ENCODE measurements at regions not wholly inside any gene's neighbourhood (a gene's known extent, or its start where the extent isn't known, plus 50 kb on each side); places are given as distances from the start of the nearest gene placed in this dataset.

- TF ChIP-seq EZH2phosphoT487 (IDR thresholded peaks at IDR 0.05; ENCODE audit: low read length) = no peak
- no peak for TF ChIP-seq CTCF (IDR thresholded peaks at IDR 0.05; ENCODE audit: low read length)
- TF ChIP-seq EZH2 (optimal IDR thresholded peaks at IDR 0.05; ENCODE audit: low read depth, low read length) = no peak
Observed at GRCh38 chr6:150676344-150676743, 76.7 kb downstream of the PLEKHG1 start.

GRCh38 chr6:150676772-150677171 is 77.1 kb downstream of the PLEKHG1 start:
- Histone ChIP-seq H3K27ac (ENCODE audit: low read length) (no peak overlapping the region), H3K9me3 (replicated peaks; ENCODE audit: insufficient read depth, low read length) (no peaks in the 10 kb centered on the region), H3K36me3 (replicated peaks; ENCODE audit: insufficient read depth, low read length) (no peaks in the 10 kb centered on the region), H3F3A (ENCODE audit: insufficient read depth, low read length) (no peaks in the 10 kb centered on the region), H3K4me3 (ENCODE audit: low read length) (no peak overlapping the region), H3K4me2 (ENCODE audit: low read depth, low read length) (no peak overlapping the region), H3K9me2 (replicated peaks; ENCODE audit: insufficient read depth, low read length) (no peaks in the 10 kb centered on the region), H3K4me1 (ENCODE audit: low read length) (no peaks in the 10 kb centered on the region), H3K27me3 (replicated peaks; ENCODE audit: insufficient read depth, low read length) (no peaks in the 10 kb centered on the region), H4K20me1 (ENCODE audit: insufficient read depth, low read length) (no peaks in the 10 kb centered on the region), H3K79me2 (ENCODE audit: low read length) (no peaks in the 10 kb centered on the region), H2AFZ (ENCODE audit: low read length) (no peak overlapping the region), H3K9ac (ENCODE audit: low read length) (no peak overlapping the region)
- no peak for TF ChIP-seq EZH2phosphoT487 (IDR thresholded peaks at IDR 0.05; ENCODE audit: low read length)
- no peak for DNase-seq

More at GRCh38 chr6:150676344-150676743, 76.7 kb downstream of the PLEKHG1 start:
- Histone ChIP-seq H3K27ac (ENCODE audit: low read length) (no peak overlapping the region), H3K9me2 (replicated peaks; ENCODE audit: insufficient read depth, low read length) (no peaks in the 10 kb centered on the region), H3K4me2 (ENCODE audit: low read depth, low read length) (no peak overlapping the region), H2AFZ (ENCODE audit: low read length) (no peak overlapping the region), H4K20me1 (ENCODE audit: insufficient read depth, low read length) (no peaks in the 10 kb centered on the region), H3K36me3 (replicated peaks; ENCODE audit: insufficient read depth, low read length) (no peaks in the 10 kb centered on the region), H3K4me3 (ENCODE audit: low read length) (no peak overlapping the region), H3K27me3 (replicated peaks; ENCODE audit: insufficient read depth, low read length) (no peaks in the 10 kb centered on the region), H3K79me2 (ENCODE audit: low read length) (no peaks in the 10 kb centered on the region), H3K9ac (ENCODE audit: low read length) (no peak overlapping the region), H3K4me1 (ENCODE audit: low read length) (no peaks in the 10 kb centered on the region), H3F3A (ENCODE audit: insufficient read depth, low read length) (no peaks in the 10 kb centered on the region), H3K9me3 (replicated peaks; ENCODE audit: insufficient read depth, low read length) (no peaks in the 10 kb centered on the region)
- DNase-seq = no peak

- H3K27me3 ChIP-seq (replicated peaks; ENCODE audit: insufficient read depth, low read length) = no peaks in the 10 kb centered on the region
- no peak overlapping the region for H3K4me2 ChIP-seq (ENCODE audit: low read depth, low read length)
- TF ChIP-seq EZH2 (optimal IDR thresholded peaks at IDR 0.05; ENCODE audit: low read depth, low read length) = no peak
- no peaks in the 10 kb centered on the region for H3K9me3 ChIP-seq (replicated peaks; ENCODE audit: insufficient read depth, low read length)
- no peak for DNase-seq
- H3K4me1 ChIP-seq (ENCODE audit: low read length) = no peaks in the 10 kb centered on the region
- H3F3A ChIP-seq (ENCODE audit: insufficient read depth, low read length) = no peaks in the 10 kb centered on the region
- H4K20me1 ChIP-seq (ENCODE audit: insufficient read depth, low read length) = no peaks in the 10 kb centered on the region
- no peak overlapping the region for H3K4me3 ChIP-seq (ENCODE audit: low read length)
- no peaks in the 10 kb centered on the region for H3K9me2 ChIP-seq (replicated peaks; ENCODE audit: insufficient read depth, low read length)
- H2AFZ ChIP-seq (ENCODE audit: low read length) = no peak overlapping the region
- no peak overlapping the region for H3K9ac ChIP-seq (ENCODE audit: low read length)
- no peak overlapping the region for H3K27ac ChIP-seq (ENCODE audit: low read length)
- H3K79me2 ChIP-seq (ENCODE audit: low read length) = no peaks in the 10 kb centered on the region
- no peaks in the 10 kb centered on the region for H3K36me3 ChIP-seq (replicated peaks; ENCODE audit: insufficient read depth, low read length)
Observed at GRCh38 chr6:150680510-150680909, 80.8 kb downstream of the PLEKHG1 start.

GRCh38 chr6:150681578-150682395 is 82.1 kb downstream of the PLEKHG1 start:
- H4K20me1 ChIP-seq (ENCODE audit: insufficient read depth, low read length) = no peaks in the 10 kb centered on the region
- TF ChIP-seq EZH2 (optimal IDR thresholded peaks at IDR 0.05; ENCODE audit: low read depth, low read length) = no peak
- no peak for TF ChIP-seq CTCF (IDR thresholded peaks at IDR 0.05; ENCODE audit: low read length)
- no peak for TF ChIP-seq EZH2phosphoT487 (IDR thresholded peaks at IDR 0.05; ENCODE audit: low read length)
- no peak overlapping the region for H3K4me2 ChIP-seq (ENCODE audit: low read depth, low read length)
- no peaks in the 10 kb centered on the region for H3K79me2 ChIP-seq (ENCODE audit: low read length)
- H3K36me3 ChIP-seq (replicated peaks; ENCODE audit: insufficient read depth, low read length) = no peaks in the 10 kb centered on the region
- no peak for DNase-seq
- no peaks in the 10 kb centered on the region for H3K4me1 ChIP-seq (ENCODE audit: low read length)
- no peaks in the 10 kb centered on the region for H3K27me3 ChIP-seq (replicated peaks; ENCODE audit: insufficient read depth, low read length)
- H3K9ac ChIP-seq (ENCODE audit: low read length) = no peak overlapping the region
- H3F3A ChIP-seq (ENCODE audit: insufficient read depth, low read length) = no peaks in the 10 kb centered on the region
- no peak overlapping the region for H2AFZ ChIP-seq (ENCODE audit: low read length)
- no peak overlapping the region for H3K27ac ChIP-seq (ENCODE audit: low read length)
- H3K4me3 ChIP-seq (ENCODE audit: low read length) = no peak overlapping the region
- no peaks in the 10 kb centered on the region for H3K9me2 ChIP-seq (replicated peaks; ENCODE audit: insufficient read depth, low read length)
- H3K9me3 ChIP-seq (replicated peaks; ENCODE audit: insufficient read depth, low read length) = no peaks in the 10 kb centered on the region
